OCI-LY3 (cell line): ENCODE measurements at regions not wholly inside any gene's neighbourhood (a gene's known extent, or its start where the extent isn't known, plus 50 kb on each side); places are given as distances from the start of the nearest gene placed in this dataset.

Experiments used
- H2AFZ ChIP-seq: fragments of 200-600, 300-600 bp; shearing (Covaris generic); 2 replicates; pipeline ENCODE4 v1.6.0; 2014; ENCODE audit warnings: antibody characterized with exemption, low read depth, low read length
- H3K27ac ChIP-seq: fragments of 200-600, 300-600 bp; sonication (generic); 2 replicates; pipeline ENCODE4 v1.5.1; 2014; ENCODE audit warnings: mild to moderate bottlenecking, low read length, moderate library complexity, mixed read lengths
- H3K27me3 ChIP-seq: fragments of 200-600, 300-600 bp; sonication (generic); 2 replicates; pipeline ENCODE4 v1.6.1; 2014; ENCODE audit warnings: low read depth, low read length, mixed read lengths
- H3K36me3 ChIP-seq: fragments of 200-600, 300-600 bp; sonication (generic); replicated peaks from 2 replicates; pipeline ENCODE3; 2014; ENCODE audit warnings: low read depth, low read length, mixed read lengths
- H3K4me1 ChIP-seq: fragments of 300-600, 200-600 bp; sonication (generic); 2 replicates; pipeline ENCODE4 v1.6.1; 2014; ENCODE audit warnings: low read length, mixed read lengths
- H3K4me2 ChIP-seq: fragments of 200-600, 300-600 bp; sonication (generic); 2 replicates; pipeline ENCODE4 v1.6.1; 2014; ENCODE audit warnings: low read length, mixed read lengths
- H3K4me3 ChIP-seq: fragments of 300-600, 200-600 bp; sonication (generic); 2 replicates; pipeline ENCODE4 v1.5.1; 2014; ENCODE audit warnings: antibody characterized with exemption, mild to moderate bottlenecking, low read length, moderate library complexity
- H3K79me2 ChIP-seq: fragments of 300-600, 200-600 bp; shearing (Covaris generic); 2 replicates; pipeline ENCODE4 v1.6.1; 2014; ENCODE audit warnings: mild to moderate bottlenecking, low read length, mixed read lengths
- H3K9ac ChIP-seq: fragments of 300-600, 200-600 bp; shearing (Covaris generic); 2 replicates; pipeline ENCODE4 v1.6.0; 2014; ENCODE audit warnings: mild to moderate bottlenecking, low read length, moderate library complexity
- H3K9me3 ChIP-seq: fragments of 200-600, 300-600 bp; shearing (Covaris generic); 2 replicates; pipeline ENCODE4 v1.6.1; 2014; ENCODE audit warnings: low read length, mixed read lengths; ENCODE audit not compliant: insufficient read depth
- H4K20me1 ChIP-seq: fragments of 200-600, 300-600 bp; sonication (generic); 2 replicates; pipeline ENCODE4 v1.6.1; 2016; ENCODE audit warnings: low read length, mixed read lengths; ENCODE audit not compliant: insufficient read depth
- CTCF ChIP-seq: fragments of 200-600, 300-600 bp; sonication (generic); IDR thresholded peaks from 2 replicates; pipeline ENCODE4 v1.5.1; 2014; ENCODE audit warnings: antibody characterized with exemption, low read length, low read depth
- EZH2phosphoT487 ChIP-seq: fragments of 200-600 bp; shearing (Covaris generic); IDR thresholded peaks from 2 replicates; pipeline ENCODE4 v1.6.1; 2018; ENCODE audit warnings: antibody characterized with exemption, mixed run types, low read depth

- H3K4me1 ChIP-seq = peaks cover 18% of the 10 kb centered on the region
- H3K9ac ChIP-seq = no peak overlapping the region
- H4K20me1 ChIP-seq = no peaks in the 10 kb centered on the region
- no peak overlapping the region for H3K4me3 ChIP-seq
- no peaks in the 10 kb centered on the region for H3K27me3 ChIP-seq
- TF ChIP-seq EZH2phosphoT487 (no peak), CTCF (no peak)
- no peak overlapping the region for H3K27ac ChIP-seq
- H3K4me2 ChIP-seq = no peak overlapping the region
- no peaks in the 10 kb centered on the region for H3K9me3 ChIP-seq
- H3K79me2 ChIP-seq = no peaks in the 10 kb centered on the region
- no peaks in the 10 kb centered on the region for H3K36me3 ChIP-seq
- H2AFZ ChIP-seq = no peak overlapping the region
Observed at GRCh38 chr17:37839196-37839978, 84.8 kb upstream of the TBC1D3K start.

DNA sequence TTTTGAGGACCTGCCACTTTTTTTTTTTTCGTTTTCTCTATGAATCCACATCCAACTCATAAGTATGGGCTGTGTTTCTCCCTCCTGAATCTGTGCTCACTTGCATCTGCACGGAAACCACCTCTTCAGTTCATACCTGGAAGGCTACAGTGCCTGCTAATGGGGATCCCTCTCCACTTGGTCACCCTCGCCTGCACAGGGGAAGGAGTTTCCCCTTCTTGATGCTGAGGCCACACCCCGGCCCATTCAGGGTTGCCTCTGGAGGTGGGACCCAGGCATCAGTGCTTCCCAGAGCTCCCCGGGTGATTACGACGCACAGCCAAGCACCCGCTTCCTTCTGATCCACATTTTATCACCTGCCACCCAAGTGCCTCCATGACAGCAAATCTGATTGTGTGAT lies 85.9 kb upstream of the TBC1D3K start:
- H3K4me1 ChIP-seq = peaks cover 16% of the 10 kb centered on the region
- H3K36me3 ChIP-seq = no peaks in the 10 kb centered on the region

GRCh38 chr17:37836593-37836992 lies 87.6 kb upstream of the TBC1D3K start:
- Histone ChIP-seq H3K79me2 (no peaks in the 10 kb centered on the region), H3K9ac (no peak overlapping the region), H4K20me1 (no peaks in the 10 kb centered on the region), H3K27ac (no peak overlapping the region), H3K4me1 (peaks cover 30% of the 10 kb centered on the region), H2AFZ (no peak overlapping the region), H3K36me3 (no peaks in the 10 kb centered on the region), H3K9me3 (no peaks in the 10 kb centered on the region), H3K4me3 (no peak overlapping the region), H3K4me2 (no peak overlapping the region), H3K27me3 (no peaks in the 10 kb centered on the region)
- TF ChIP-seq CTCF = no peak
- TF ChIP-seq EZH2phosphoT487 = no peak

More for the DNA sequence above, 85.9 kb upstream of the TBC1D3K start:
- H3K4me2 ChIP-seq = no peak overlapping the region
- H3K4me3 ChIP-seq = no peak overlapping the region
- H3K27ac ChIP-seq = no peak overlapping the region
- no peak overlapping the region for H2AFZ ChIP-seq
- no peaks in the 10 kb centered on the region for H3K9me3 ChIP-seq
- no peak overlapping the region for H3K9ac ChIP-seq
- no peaks in the 10 kb centered on the region for H3K79me2 ChIP-seq
- H3K27me3 ChIP-seq = no peaks in the 10 kb centered on the region
- no peak for TF ChIP-seq EZH2phosphoT487
- TF ChIP-seq CTCF = no peak
- H4K20me1 ChIP-seq = no peaks in the 10 kb centered on the region

GRCh38 chr17:37834168-37834567 lies 89.3 kb upstream of the HNF1B start:
- Histone ChIP-seq H3K4me2 (no peak overlapping the region), H3K9ac (no peak overlapping the region), H3K4me3 (no peak overlapping the region), H3K4me1 (peaks cover 37% of the 10 kb centered on the region), H3K27me3 (no peaks in the 10 kb centered on the region), H3K79me2 (no peaks in the 10 kb centered on the region), H3K36me3 (no peaks in the 10 kb centered on the region), H3K27ac (no peak overlapping the region), H3K9me3 (no peaks in the 10 kb centered on the region), H2AFZ (no peak overlapping the region), H4K20me1 (no peaks in the 10 kb centered on the region)
- no peak for TF ChIP-seq EZH2phosphoT487
- TF ChIP-seq CTCF = no peak
